GM12875 (cell line): ENCODE measurements at regions not wholly inside any gene's neighbourhood (a gene's known extent, or its start where the extent isn't known, plus 50 kb on each side); places are given as distances from the start of the nearest gene placed in this dataset.
"Not testable (repeated sequence)": the region's sequence is repeated elsewhere in the genome, so short reads cannot be mapped to it uniquely, and the experiment has no call there.

ENCODE experiments used
- H3K4me3 ChIP-seq: one replicate; pipeline ENCODE4 v1.5.1; 2011; ENCODE audit warnings: low read depth, low read length, control low read depth
- CTCF ChIP-seq: IDR thresholded peaks from 2 replicates; pipeline ENCODE4 v1.5.1; 2011; ENCODE audit warnings: low read depth, mild to moderate bottlenecking, control low read depth, inconsistent platforms, low read length, moderate library complexity, borderline replicate concordance; ENCODE audit not compliant: insufficient read depth

- no peak overlapping the region for H3K4me3 ChIP-seq
- TF ChIP-seq CTCF, result no peak
Observed at GRCh38 chr13:42495255-42495654, 78.7 kb upstream of the TNFSF11 start.

- no peak overlapping the region for H3K4me3 ChIP-seq
- no peak for TF ChIP-seq CTCF
Observed at GRCh38 chr13:42495751-42496150, 78.2 kb upstream of the TNFSF11 start.

- H3K4me3 ChIP-seq, result not testable (repeated sequence)
Observed at GRCh38 chr13:42496926-42497554, 76.9 kb upstream of the TNFSF11 start.

GRCh38 chr13:42497798-42498197, 76.2 kb upstream of the TNFSF11 start:
- no peak for TF ChIP-seq CTCF
- H3K4me3 ChIP-seq, result no peak overlapping the region

- H3K4me3 ChIP-seq, result no peak overlapping the region
- peak; percentile 29; the same call in 1 of the 2 replicates for TF ChIP-seq CTCF
Observed at GRCh38 chr13:42498521-42498920, 75.4 kb upstream of the TNFSF11 start.
